ENCODE measurements at regions not wholly inside any gene's neighbourhood (a gene's known extent, or its start where the extent isn't known, plus 50 kb on each side); places are given as distances from the start of the nearest gene placed in this dataset.

DNA sequence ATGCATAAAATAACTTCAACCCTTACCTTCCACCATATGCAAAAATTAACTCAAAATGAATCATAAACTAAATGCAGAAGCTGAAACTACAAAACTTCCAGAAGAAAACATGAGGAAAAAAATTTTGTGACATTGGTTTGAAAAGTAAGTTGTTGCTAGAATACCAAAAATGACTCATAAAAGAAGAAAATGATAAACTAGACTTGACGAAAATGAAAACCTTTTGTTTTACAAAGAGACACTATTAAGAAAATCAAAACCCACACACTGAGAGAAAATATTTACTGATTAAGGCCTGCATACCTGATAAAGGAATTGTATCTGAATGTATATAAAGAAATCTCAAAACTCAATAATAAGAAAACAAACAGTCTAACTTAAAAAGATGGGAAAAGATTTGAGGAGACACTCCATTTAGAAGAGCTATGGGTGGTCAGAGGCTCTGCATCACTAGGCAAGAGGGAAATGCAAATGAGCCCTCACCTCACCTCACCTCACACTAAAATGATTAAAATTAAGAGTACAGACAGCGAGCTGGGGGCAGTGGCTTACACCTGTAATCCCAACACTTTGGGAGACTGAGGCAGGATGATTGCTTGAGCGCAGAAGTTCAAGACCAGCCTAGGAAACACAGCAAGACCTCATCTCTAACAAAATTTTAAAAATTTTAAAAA, 97.6 kb upstream of the CST7 start:
- TF ChIP-seq POLR2A (IDR thresholded peaks at IDR 0.05; ENCODE audit: low read length) (no peak), GATA1 (IDR thresholded peaks at IDR 0.05; ENCODE audit: low read depth, low read length) (no peak)

Data from erythroblast (primary cell).